Loucy (cell line): ENCODE measurements at regions not wholly inside any gene's neighbourhood (a gene's known extent, or its start where the extent isn't known, plus 50 kb on each side); places are given as distances from the start of the nearest gene placed in this dataset.
A peak's percentile ranks its signal among the peaks of the same experiment; 100 is the strongest.

ENCODE experiments used
- H2AFZ ChIP-seq: fragments of 200-600 bp; sonication (generic); 2 replicates; pipeline ENCODE4 v1.6.0; 2016; ENCODE audit warnings: antibody characterized with exemption, mild to moderate bottlenecking, low read length, moderate library complexity
- H3F3A ChIP-seq: fragments of 200-600 bp; 2 replicates; pipeline ENCODE4 v1.6.0; 2016; ENCODE audit warnings: antibody characterized with exemption, low read depth, mild to moderate bottlenecking
- H3K27me3 ChIP-seq: fragments of 200-600 bp; sonication (generic); 2 replicates; pipeline ENCODE4 v1.6.1; 2014; ENCODE audit warnings: low read length, mild to moderate bottlenecking; ENCODE audit not compliant: insufficient read depth, poor library complexity, severe bottlenecking
- H3K36me3 ChIP-seq: fragments of 200-600 bp; sonication (generic); 2 replicates; pipeline ENCODE4 v1.6.1; 2016; ENCODE audit warnings: low read length; ENCODE audit not compliant: insufficient read depth
- H3K4me1 ChIP-seq: fragments of 200-600 bp; sonication (generic); 2 replicates; pipeline ENCODE4 v1.5.1; 2014; ENCODE audit warnings: low read length, mild to moderate bottlenecking; ENCODE audit not compliant: insufficient read depth, poor library complexity, severe bottlenecking
- H3K4me2 ChIP-seq: fragments of 200-600 bp; sonication (generic); 2 replicates; pipeline ENCODE4 v1.6.0; 2014; ENCODE audit warnings: antibody characterized with exemption, low read length, low read depth, mild to moderate bottlenecking; ENCODE audit not compliant: poor library complexity, severe bottlenecking
- H3K4me3 ChIP-seq: fragments of 200-600 bp; sonication (generic); 2 replicates; pipeline ENCODE4 v1.5.1; 2014; ENCODE audit warnings: low read length, mild to moderate bottlenecking, mixed read lengths; ENCODE audit not compliant: poor library complexity, severe bottlenecking
- H3K79me2 ChIP-seq: fragments of 200-600 bp; sonication (generic); 2 replicates; pipeline ENCODE4 v1.6.1; 2014; ENCODE audit warnings: low read length; ENCODE audit not compliant: insufficient read depth
- H3K9ac ChIP-seq: fragments of 200-600 bp; sonication (generic); 2 replicates; pipeline ENCODE4 v1.6.0; 2014; ENCODE audit warnings: mild to moderate bottlenecking, low read depth, low read length, moderate library complexity; ENCODE audit not compliant: poor library complexity, severe bottlenecking
- H3K9me2 ChIP-seq: fragments of 200-600 bp; sonication (generic); replicated peaks from 2 replicates; pipeline ENCODE4 v1.6.1; 2016; ENCODE audit warnings: low read depth, low read length, mixed read lengths
- H3K9me3 ChIP-seq: fragments of 200-600 bp; sonication (generic); 2 replicates; pipeline ENCODE4 v1.6.1; 2014; ENCODE audit warnings: mild to moderate bottlenecking, antibody characterized with exemption, low read length, low read depth; ENCODE audit not compliant: insufficient read depth
- H4K20me1 ChIP-seq: fragments of 200-600 bp; sonication (generic); 2 replicates; pipeline ENCODE4 v1.6.0; 2014; ENCODE audit warnings: antibody characterized with exemption, low read length, mild to moderate bottlenecking; ENCODE audit not compliant: insufficient read depth, poor library complexity, severe bottlenecking
- CTCF ChIP-seq: fragments of 200-600 bp; sonication (generic); conservative IDR thresholded peaks from 2 replicates; pipeline ENCODE4 v1.5.1; 2014; ENCODE audit warnings: mild to moderate bottlenecking, antibody characterized with exemption, low read length
- EZH2phosphoT487 ChIP-seq: fragments of 200-600 bp; IDR thresholded peaks from 2 replicates; pipeline ENCODE4 v1.6.1; 2018; ENCODE audit warnings: antibody characterized with exemption, mild to moderate bottlenecking, moderate library complexity, borderline replicate concordance

- no peaks in the 10 kb centered on the region for H3K9me3 ChIP-seq
- no peak overlapping the region for H3K4me3 ChIP-seq
- H3K79me2 ChIP-seq, result no peaks in the 10 kb centered on the region
- TF ChIP-seq CTCF, result no peak
- no peak for TF ChIP-seq EZH2phosphoT487
- no peaks in the 10 kb centered on the region for H3K27me3 ChIP-seq
- no peaks in the 10 kb centered on the region for H3K9me2 ChIP-seq
- H3K9ac ChIP-seq, result no peak overlapping the region
- no peak overlapping the region for H2AFZ ChIP-seq
- H3K36me3 ChIP-seq, result no peaks in the 10 kb centered on the region
- H4K20me1 ChIP-seq, result no peaks in the 10 kb centered on the region
- no peak overlapping the region for H3K4me2 ChIP-seq
- no peaks in the 10 kb centered on the region for H3F3A ChIP-seq
- peaks cover 13% of the 10 kb centered on the region for H3K4me1 ChIP-seq
Observed at GRCh38 chr12:92560713-92561542, 141.9 kb upstream of the PLEKHG7 start.

DNA sequence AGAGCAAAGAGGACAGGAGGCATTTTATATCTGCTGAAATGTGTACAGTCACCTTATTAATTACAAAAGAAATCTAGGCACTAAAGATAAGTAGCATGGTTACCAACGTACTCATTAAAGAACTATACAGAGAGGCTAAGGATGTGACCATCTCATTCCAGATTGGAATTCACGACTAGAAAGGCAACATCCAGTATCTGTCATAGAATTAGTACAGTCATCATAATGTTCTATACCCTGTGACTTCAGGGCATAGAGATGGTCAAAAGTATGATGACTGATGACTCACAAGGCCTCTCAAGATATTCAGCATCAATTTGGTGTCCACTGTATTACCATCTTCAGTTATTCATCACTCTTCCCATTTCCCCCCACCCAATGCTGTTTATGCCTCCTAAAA is 144.0 kb upstream of the PLEKHG7 start:
- no peaks in the 10 kb centered on the region for H3K27me3 ChIP-seq
- no peaks in the 10 kb centered on the region for H4K20me1 ChIP-seq
- TF ChIP-seq CTCF (no peak), EZH2phosphoT487 (no peak)
- H3K9ac ChIP-seq, result no peak overlapping the region
- no peak overlapping the region for H3K4me2 ChIP-seq
- no peak overlapping the region for H3K4me3 ChIP-seq
- H3K9me3 ChIP-seq, result no peaks in the 10 kb centered on the region
- H3K79me2 ChIP-seq, result no peaks in the 10 kb centered on the region
- no peaks in the 10 kb centered on the region for H3F3A ChIP-seq
- peak overlapping the region; percentile 40; the same call in 1 of the 2 replicates for H2AFZ ChIP-seq
- peaks cover 23% of the 10 kb centered on the region for H3K4me1 ChIP-seq
- no peaks in the 10 kb centered on the region for H3K36me3 ChIP-seq
- no peaks in the 10 kb centered on the region for H3K9me2 ChIP-seq

GRCh38 chr12:92558215-92558773 is 144.5 kb upstream of the PLEKHG7 start:
- Histone ChIP-seq H3K36me3 (no peaks in the 10 kb centered on the region), H3K4me3 (no peak overlapping the region), H3K9me2 (no peaks in the 10 kb centered on the region), H3K4me2 (no peak overlapping the region), H2AFZ (peak overlapping the region; percentile 40; the same call in 1 of the 2 replicates), H3K9me3 (no peaks in the 10 kb centered on the region), H3K4me1 (peaks cover 27% of the 10 kb centered on the region), H4K20me1 (no peaks in the 10 kb centered on the region), H3K27me3 (no peaks in the 10 kb centered on the region), H3K79me2 (no peaks in the 10 kb centered on the region), H3F3A (no peaks in the 10 kb centered on the region), H3K9ac (no peak overlapping the region)
- TF ChIP-seq EZH2phosphoT487, result no peak
- no peak for TF ChIP-seq CTCF
